WTC11 (cell line): ENCODE measurements at regions not wholly inside any gene's neighbourhood (a gene's known extent, or its start where the extent isn't known, plus 50 kb on each side); places are given as distances from the start of the nearest gene placed in this dataset.

Source experiments
- ATAC-seq: fragments of 200-7000 bp; cut with Tn5 transposase; 2 replicates; pipeline ENCODE4 v1.10.0; 2021; ENCODE audit warnings: mild to moderate bottlenecking, moderate library complexity
- CTCF ChIA-PET: fragments of 300-600 bp; sonication (Branson Sonifier 250); formaldehyde crosslinking; loops from one replicate; lab custom pipeline; 2021; ENCODE audit warnings: antibody characterized with exemption; lab: Charles Lee
- POLR2A ChIA-PET: fragments of 350-600 bp; sonication (Branson Sonifier 250); formaldehyde crosslinking; loops from one replicate; lab custom pipeline; 2021; ENCODE audit warnings: antibody characterized with exemption; lab: Charles Lee
- DNase-seq: peaks from one replicate; pipeline ENCODE4 v3.0.0; 2021; ENCODE audit warnings: low spot score
- H3K27ac Mint-ChIP-seq: 2 replicates; pipeline ENCODE4 v1.8.0; 2021; ENCODE audit warnings: mixed read lengths
- H3K27me3 Mint-ChIP-seq: 2 replicates; pipeline ENCODE4 v1.8.0; 2021; ENCODE audit warnings: low read depth, mild to moderate bottlenecking, moderate library complexity, mixed read lengths
- H3K36me3 Mint-ChIP-seq: 2 replicates; pipeline ENCODE4 v1.8.0; 2021; ENCODE audit warnings: mixed read lengths
- H3K4me1 Mint-ChIP-seq: 2 replicates; pipeline ENCODE4 v1.8.0; 2022; ENCODE audit warnings: mixed read lengths
- H3K4me3 Mint-ChIP-seq: 2 replicates; pipeline ENCODE4 v1.8.0; 2021; ENCODE audit warnings: mild to moderate bottlenecking, moderate library complexity, mixed read lengths
- H3K9me3 Mint-ChIP-seq: 2 replicates; pipeline ENCODE4 v1.8.0; 2021; ENCODE audit warnings: mixed read lengths
- ESRRA ChIP-seq: sonication (generic); formaldehyde crosslinking; IDR thresholded peaks from 2 replicates; pipeline ENCODE4 v1.8.1; 2022; ENCODE audit warnings: mild to moderate bottlenecking, missing genetic modification reagents, borderline replicate concordance
- MXD4 ChIP-seq: fragments of 250-450 bp; sonication (Bioruptor Pico); IDR thresholded peaks from 2 replicates; pipeline ENCODE4 v1.8.0; 2021; ENCODE audit warnings: mild to moderate bottlenecking, moderate library complexity, borderline replicate concordance
- MYBL2 ChIP-seq: sonication (generic); formaldehyde crosslinking; IDR thresholded peaks from 2 replicates; pipeline ENCODE4 v1.8.1; 2023; ENCODE audit warnings: mild to moderate bottlenecking, moderate library complexity, missing genetic modification reagents
- NFATC4 ChIP-seq: fragments of 250-450 bp; sonication (Bioruptor Pico); IDR thresholded peaks from 2 replicates; pipeline ENCODE4 v1.9.0; 2021; ENCODE audit warnings: mild to moderate bottlenecking
- OVOL2 ChIP-seq: fragments of 250-450 bp; sonication (Bioruptor Pico); IDR thresholded peaks from 2 replicates; pipeline ENCODE4 v1.9.0; 2021; ENCODE audit warnings: mild to moderate bottlenecking, borderline replicate concordance
- SMAD3 ChIP-seq: sonication (generic); formaldehyde crosslinking; IDR thresholded peaks from 2 replicates; pipeline ENCODE4 v1.8.0; 2022; ENCODE audit warnings: missing genetic modification reagents, mild to moderate bottlenecking, borderline replicate concordance
- SMAD4 ChIP-seq: sonication (generic); formaldehyde crosslinking; IDR thresholded peaks from 2 replicates; pipeline ENCODE4 v1.8.0; 2022; ENCODE audit warnings: mild to moderate bottlenecking, missing genetic modification reagents
- SOX15 ChIP-seq: fragments of 250-450 bp; sonication (Bioruptor Pico); IDR thresholded peaks from 2 replicates; pipeline ENCODE4 v1.9.0; 2021; ENCODE audit warnings: mild to moderate bottlenecking
- TEAD1 ChIP-seq: sonication (generic); formaldehyde crosslinking; IDR thresholded peaks from 2 replicates; pipeline ENCODE4 v1.8.0; 2022; ENCODE audit warnings: mild to moderate bottlenecking, missing genetic modification reagents
- TEAD4 ChIP-seq: sonication (generic); formaldehyde crosslinking; IDR thresholded peaks from 2 replicates; pipeline ENCODE4 v1.8.0; 2022; ENCODE audit warnings: mild to moderate bottlenecking, missing genetic modification reagents
- ZBTB21 ChIP-seq: sonication (generic); formaldehyde crosslinking; IDR thresholded peaks from 2 replicates; pipeline ENCODE4 v1.8.1; 2023; ENCODE audit warnings: mild to moderate bottlenecking, missing genetic modification reagents, borderline replicate concordance
- ZNF219 ChIP-seq: sonication (generic); formaldehyde crosslinking; IDR thresholded peaks from 2 replicates; pipeline ENCODE4 v1.8.0; 2023; ENCODE audit warnings: missing genetic modification reagents, mild to moderate bottlenecking, borderline replicate concordance
- ZNF396 ChIP-seq: fragments of 250-450 bp; sonication (Bioruptor Pico); IDR thresholded peaks from 2 replicates; pipeline ENCODE4 v1.8.0; 2021; ENCODE audit warnings: mild to moderate bottlenecking, moderate library complexity, borderline replicate concordance
- ZNF671 ChIP-seq: fragments of 250-450 bp; sonication (Bioruptor Pico); IDR thresholded peaks from 2 replicates; pipeline ENCODE4 v1.8.0; 2021; ENCODE audit warnings: mild to moderate bottlenecking
- TF ChIP-seq, protein P1 (sequence below): sonication (generic); formaldehyde crosslinking; IDR thresholded peaks from 2 replicates; pipeline ENCODE4 v1.8.0; 2023; ENCODE audit warnings: missing genetic modification reagents
- TF ChIP-seq, protein P2 (sequence below): sonication (generic); formaldehyde crosslinking; IDR thresholded peaks from 2 replicates; pipeline ENCODE4 v1.8.1; 2023; ENCODE audit warnings: mild to moderate bottlenecking, missing genetic modification reagents, moderate library complexity
- TF ChIP-seq, protein P3 (sequence below): sonication (generic); formaldehyde crosslinking; IDR thresholded peaks from 2 replicates; pipeline ENCODE4 v1.8.0; 2023; ENCODE audit warnings: mild to moderate bottlenecking, missing genetic modification reagents
- TF ChIP-seq, protein P4 (sequence below): fragments of 250-450 bp; sonication (Bioruptor Pico); IDR thresholded peaks from 2 replicates; pipeline ENCODE4 v1.9.0; 2021; ENCODE audit warnings: mild to moderate bottlenecking
- TF ChIP-seq, protein P5 (sequence below): fragments of 250-450 bp; sonication (Bioruptor Pico); IDR thresholded peaks from 2 replicates; pipeline ENCODE4 v1.8.0; 2021; ENCODE audit warnings: mild to moderate bottlenecking
- TF ChIP-seq, protein P6 (sequence below): sonication (generic); formaldehyde crosslinking; IDR thresholded peaks from 2 replicates; pipeline ENCODE4 v1.8.1; 2022; ENCODE audit warnings: low read depth, mild to moderate bottlenecking, moderate library complexity, missing genetic modification reagents, borderline replicate concordance

DNA sequence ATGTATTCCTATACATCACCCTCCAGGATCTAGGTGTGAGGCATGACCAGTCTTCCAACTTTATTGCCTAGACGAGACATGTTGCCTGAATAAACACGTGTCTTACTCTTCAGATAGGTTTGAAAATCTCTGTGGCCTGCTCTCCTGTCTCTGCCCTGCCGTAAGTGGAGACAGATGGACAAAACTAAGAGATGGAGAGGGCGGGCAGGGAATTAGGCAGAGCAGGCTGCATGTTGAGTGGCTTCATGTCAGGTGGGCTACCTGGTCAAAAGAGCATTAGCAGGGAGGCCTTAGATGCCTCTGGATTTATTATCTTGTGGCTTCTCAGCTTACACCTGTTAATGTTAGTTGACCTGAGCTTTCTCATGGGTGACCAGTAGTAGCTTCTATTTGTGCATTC, 59.0 kb upstream of the TULP4 start (continued):
- TF ChIP-seq, protein P1, sequence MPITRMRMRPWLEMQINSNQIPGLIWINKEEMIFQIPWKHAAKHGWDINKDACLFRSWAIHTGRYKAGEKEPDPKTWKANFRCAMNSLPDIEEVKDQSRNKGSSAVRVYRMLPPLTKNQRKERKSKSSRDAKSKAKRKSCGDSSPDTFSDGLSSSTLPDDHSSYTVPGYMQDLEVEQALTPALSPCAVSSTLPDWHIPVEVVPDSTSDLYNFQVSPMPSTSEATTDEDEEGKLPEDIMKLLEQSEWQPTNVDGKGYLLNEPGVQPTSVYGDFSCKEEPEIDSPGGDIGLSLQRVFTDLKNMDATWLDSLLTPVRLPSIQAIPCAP (CRISPR knock-in tag), result no peak
- TF ChIP-seq TEAD1 (CRISPR knock-in tag), result no peak
- no peak for TF ChIP-seq SMAD4 (CRISPR knock-in tag)

DNA sequence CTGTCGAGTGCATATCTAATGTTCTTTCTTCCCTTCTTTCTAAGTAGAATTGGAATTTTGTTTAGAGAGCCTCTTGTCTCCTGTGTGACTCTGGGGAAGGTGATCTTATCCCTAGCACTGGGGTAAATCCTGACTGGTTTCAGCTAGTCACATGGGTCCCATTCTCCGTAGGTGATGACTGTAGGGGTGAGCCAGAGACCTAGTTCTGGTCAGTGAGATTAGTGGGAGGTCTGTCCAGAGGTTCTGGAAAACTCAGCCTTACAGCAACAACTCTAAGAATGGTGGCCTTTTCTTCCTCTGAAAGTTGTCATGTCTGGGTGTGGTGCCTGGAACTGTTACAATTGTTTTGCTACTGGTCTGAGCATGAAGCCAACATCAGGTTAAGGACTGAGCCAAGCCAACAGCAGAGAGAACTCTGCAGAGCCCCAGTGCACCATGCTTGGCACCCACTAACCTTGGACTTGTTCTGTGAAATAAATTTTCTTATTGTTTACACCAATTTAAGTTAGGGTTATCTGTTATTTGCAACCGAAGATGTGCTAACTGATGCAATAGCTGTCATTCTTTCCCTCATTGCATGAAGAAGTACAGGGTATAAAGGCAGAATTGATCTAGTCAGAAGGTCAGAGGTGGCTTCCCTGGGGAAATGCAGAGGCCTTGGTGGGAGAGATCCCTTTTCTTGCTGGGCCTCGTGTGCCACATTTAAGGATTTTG, 56.8 kb upstream of the TULP4 start:
- CTCF ChIA-PET, result interaction anchor here (1.4 kb wide), 1 partner anchor 241 kb away, joined by 3 read pairs; no protein-coding TSS in a partner anchor
- ATAC-seq, result peak; percentile 50; the same call in 1 of the 2 replicates
- TF ChIP-seq SMAD3 (CRISPR knock-in tag), result no peak
- no peak for TF ChIP-seq ZNF396 (CRISPR knock-in tag)
- TF ChIP-seq TEAD4 (CRISPR knock-in tag), result no peak
- no peak for TF ChIP-seq ZBTB21
- TF ChIP-seq MXD4 (CRISPR knock-in tag), result no peak
- TF ChIP-seq, protein P2, sequence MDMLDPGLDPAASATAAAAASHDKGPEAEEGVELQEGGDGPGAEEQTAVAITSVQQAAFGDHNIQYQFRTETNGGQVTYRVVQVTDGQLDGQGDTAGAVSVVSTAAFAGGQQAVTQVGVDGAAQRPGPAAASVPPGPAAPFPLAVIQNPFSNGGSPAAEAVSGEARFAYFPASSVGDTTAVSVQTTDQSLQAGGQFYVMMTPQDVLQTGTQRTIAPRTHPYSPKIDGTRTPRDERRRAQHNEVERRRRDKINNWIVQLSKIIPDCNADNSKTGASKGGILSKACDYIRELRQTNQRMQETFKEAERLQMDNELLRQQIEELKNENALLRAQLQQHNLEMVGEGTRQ (CRISPR knock-in tag), result no peak
- TF ChIP-seq TEAD1 (CRISPR knock-in tag), result no peak
- TF ChIP-seq MYBL2, result no peak
- no peak for TF ChIP-seq SOX15 (CRISPR knock-in tag)
- TF ChIP-seq ZNF219 (CRISPR knock-in tag), result no peak
- TF ChIP-seq, protein P3, sequence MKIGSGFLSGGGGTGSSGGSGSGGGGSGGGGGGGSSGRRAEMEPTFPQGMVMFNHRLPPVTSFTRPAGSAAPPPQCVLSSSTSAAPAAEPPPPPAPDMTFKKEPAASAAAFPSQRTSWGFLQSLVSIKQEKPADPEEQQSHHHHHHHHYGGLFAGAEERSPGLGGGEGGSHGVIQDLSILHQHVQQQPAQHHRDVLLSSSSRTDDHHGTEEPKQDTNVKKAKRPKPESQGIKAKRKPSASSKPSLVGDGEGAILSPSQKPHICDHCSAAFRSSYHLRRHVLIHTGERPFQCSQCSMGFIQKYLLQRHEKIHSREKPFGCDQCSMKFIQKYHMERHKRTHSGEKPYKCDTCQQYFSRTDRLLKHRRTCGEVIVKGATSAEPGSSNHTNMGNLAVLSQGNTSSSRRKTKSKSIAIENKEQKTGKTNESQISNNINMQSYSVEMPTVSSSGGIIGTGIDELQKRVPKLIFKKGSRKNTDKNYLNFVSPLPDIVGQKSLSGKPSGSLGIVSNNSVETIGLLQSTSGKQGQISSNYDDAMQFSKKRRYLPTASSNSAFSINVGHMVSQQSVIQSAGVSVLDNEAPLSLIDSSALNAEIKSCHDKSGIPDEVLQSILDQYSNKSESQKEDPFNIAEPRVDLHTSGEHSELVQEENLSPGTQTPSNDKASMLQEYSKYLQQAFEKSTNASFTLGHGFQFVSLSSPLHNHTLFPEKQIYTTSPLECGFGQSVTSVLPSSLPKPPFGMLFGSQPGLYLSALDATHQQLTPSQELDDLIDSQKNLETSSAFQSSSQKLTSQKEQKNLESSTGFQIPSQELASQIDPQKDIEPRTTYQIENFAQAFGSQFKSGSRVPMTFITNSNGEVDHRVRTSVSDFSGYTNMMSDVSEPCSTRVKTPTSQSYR, result no peak
- TF ChIP-seq, protein P4, sequence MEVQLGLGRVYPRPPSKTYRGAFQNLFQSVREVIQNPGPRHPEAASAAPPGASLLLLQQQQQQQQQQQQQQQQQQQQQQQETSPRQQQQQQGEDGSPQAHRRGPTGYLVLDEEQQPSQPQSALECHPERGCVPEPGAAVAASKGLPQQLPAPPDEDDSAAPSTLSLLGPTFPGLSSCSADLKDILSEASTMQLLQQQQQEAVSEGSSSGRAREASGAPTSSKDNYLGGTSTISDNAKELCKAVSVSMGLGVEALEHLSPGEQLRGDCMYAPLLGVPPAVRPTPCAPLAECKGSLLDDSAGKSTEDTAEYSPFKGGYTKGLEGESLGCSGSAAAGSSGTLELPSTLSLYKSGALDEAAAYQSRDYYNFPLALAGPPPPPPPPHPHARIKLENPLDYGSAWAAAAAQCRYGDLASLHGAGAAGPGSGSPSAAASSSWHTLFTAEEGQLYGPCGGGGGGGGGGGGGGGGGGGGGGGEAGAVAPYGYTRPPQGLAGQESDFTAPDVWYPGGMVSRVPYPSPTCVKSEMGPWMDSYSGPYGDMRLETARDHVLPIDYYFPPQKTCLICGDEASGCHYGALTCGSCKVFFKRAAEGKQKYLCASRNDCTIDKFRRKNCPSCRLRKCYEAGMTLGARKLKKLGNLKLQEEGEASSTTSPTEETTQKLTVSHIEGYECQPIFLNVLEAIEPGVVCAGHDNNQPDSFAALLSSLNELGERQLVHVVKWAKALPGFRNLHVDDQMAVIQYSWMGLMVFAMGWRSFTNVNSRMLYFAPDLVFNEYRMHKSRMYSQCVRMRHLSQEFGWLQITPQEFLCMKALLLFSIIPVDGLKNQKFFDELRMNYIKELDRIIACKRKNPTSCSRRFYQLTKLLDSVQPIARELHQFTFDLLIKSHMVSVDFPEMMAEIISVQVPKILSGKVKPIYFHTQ (CRISPR knock-in tag), result no peak
- Mint-ChIP-seq H3K36me3 (no peaks in the 10 kb centered on the region), H3K9me3 (no peaks in the 10 kb centered on the region), H3K4me1 (peaks cover 10% of the 10 kb centered on the region), H3K27ac (peak overlapping the region; percentile 77; the same call in 1 of the 2 replicates), H3K27me3 (no peaks in the 10 kb centered on the region), H3K4me3 (no peak overlapping the region)
- DNase-seq, result no peak
- POLR2A ChIA-PET, result no interaction called here

DNA sequence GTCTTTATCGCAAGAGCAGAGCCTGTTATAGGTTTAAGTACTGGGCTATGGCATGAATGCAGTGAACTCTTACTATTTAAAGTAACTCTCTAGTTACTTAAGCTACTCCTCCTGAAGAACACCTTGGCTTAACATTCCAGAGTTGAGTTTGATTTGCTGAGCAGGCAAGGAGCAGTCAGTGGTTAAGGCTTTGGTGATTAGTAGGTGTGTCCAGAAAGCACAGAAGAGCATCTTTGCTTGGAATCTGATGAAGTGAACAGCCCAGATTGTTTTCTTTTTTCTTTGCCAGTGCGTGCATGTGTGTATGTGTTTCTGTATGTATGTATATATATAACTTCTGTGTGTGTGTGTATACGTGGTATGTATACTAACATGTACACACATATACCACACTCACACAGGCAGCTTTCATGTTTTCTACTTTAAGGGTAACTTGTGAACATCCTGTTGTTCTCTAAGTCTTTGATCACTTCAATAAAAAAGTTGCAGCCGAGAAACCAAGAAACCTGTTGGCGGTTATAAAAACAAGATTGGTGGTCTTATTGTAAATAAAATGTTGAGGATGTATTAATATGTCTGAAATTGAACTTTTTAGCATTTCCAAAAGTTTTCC, 56.2 kb upstream of the TULP4 start:
- CTCF ChIA-PET, result interaction anchor here (1.4 kb wide), 1 partner anchor 240 kb away, joined by 3 read pairs; no protein-coding TSS in a partner anchor
- TF ChIP-seq, protein P4 (CRISPR knock-in tag), result no peak
- no peak for TF ChIP-seq ZNF671 (CRISPR knock-in tag)
- no peak for TF ChIP-seq NFATC4 (CRISPR knock-in tag)
- TF ChIP-seq, protein P5, sequence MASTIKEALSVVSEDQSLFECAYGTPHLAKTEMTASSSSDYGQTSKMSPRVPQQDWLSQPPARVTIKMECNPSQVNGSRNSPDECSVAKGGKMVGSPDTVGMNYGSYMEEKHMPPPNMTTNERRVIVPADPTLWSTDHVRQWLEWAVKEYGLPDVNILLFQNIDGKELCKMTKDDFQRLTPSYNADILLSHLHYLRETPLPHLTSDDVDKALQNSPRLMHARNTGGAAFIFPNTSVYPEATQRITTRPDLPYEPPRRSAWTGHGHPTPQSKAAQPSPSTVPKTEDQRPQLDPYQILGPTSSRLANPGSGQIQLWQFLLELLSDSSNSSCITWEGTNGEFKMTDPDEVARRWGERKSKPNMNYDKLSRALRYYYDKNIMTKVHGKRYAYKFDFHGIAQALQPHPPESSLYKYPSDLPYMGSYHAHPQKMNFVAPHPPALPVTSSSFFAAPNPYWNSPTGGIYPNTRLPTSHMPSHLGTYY (CRISPR knock-in tag), result no peak
- TF ChIP-seq, protein P6, sequence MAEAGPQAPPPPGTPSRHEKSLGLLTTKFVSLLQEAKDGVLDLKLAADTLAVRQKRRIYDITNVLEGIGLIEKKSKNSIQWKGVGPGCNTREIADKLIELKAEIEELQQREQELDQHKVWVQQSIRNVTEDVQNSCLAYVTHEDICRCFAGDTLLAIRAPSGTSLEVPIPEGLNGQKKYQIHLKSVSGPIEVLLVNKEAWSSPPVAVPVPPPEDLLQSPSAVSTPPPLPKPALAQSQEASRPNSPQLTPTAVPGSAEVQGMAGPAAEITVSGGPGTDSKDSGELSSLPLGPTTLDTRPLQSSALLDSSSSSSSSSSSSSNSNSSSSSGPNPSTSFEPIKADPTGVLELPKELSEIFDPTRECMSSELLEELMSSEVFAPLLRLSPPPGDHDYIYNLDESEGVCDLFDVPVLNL (CRISPR knock-in tag), result no peak
- TF ChIP-seq ESRRA, result no peak
- TF ChIP-seq OVOL2 (CRISPR knock-in tag), result no peak

More for the DNA sequence above, 56.2 kb upstream of the TULP4 start:
- DNase-seq, result no peak
- Mint-ChIP-seq H3K27me3 (no peaks in the 10 kb centered on the region), H3K27ac (no peak overlapping the region), H3K4me1 (peaks cover 10% of the 10 kb centered on the region), H3K9me3 (no peaks in the 10 kb centered on the region), H3K36me3 (no peaks in the 10 kb centered on the region), H3K4me3 (no peak overlapping the region)
- no peak for ATAC-seq
- POLR2A ChIA-PET, result no interaction called here
